GM23338 (cell line): ENCODE measurements at regions not wholly inside any gene's neighbourhood (a gene's known extent, or its start where the extent isn't known, plus 50 kb on each side); places are given as distances from the start of the nearest gene placed in this dataset.

Experiments used
- ATAC-seq: fragments of 200-7000 bp; cut with Tn5 transposase; 3 replicates; pipeline ENCODE4 v1.9.1; 2020
- DNase-seq: peaks from one replicate; pipeline ENCODE4 v3.0.0-alpha.2; 2015; ENCODE audit warnings: low spot score
- H2AFZ ChIP-seq: fragments of 200-600 bp; sonication (generic); 2 replicates; pipeline ENCODE4 v1.8.0; 2016; ENCODE audit warnings: antibody characterized with exemption, mild to moderate bottlenecking, moderate library complexity
- H3F3A ChIP-seq: fragments of 200-600 bp; sonication (generic); replicated peaks from 2 replicates; pipeline ENCODE4 v1.8.0; 2017; ENCODE audit warnings: antibody characterized with exemption, mixed run types, low read depth
- H3K27ac ChIP-seq: fragments of 200-600 bp; sonication (generic); 2 replicates; pipeline ENCODE4 v1.6.1; 2016; ENCODE audit warnings: low read depth
- H3K27me3 ChIP-seq: fragments of 200-600 bp; sonication (generic); 2 replicates; pipeline ENCODE4 v1.8.0; 2016; ENCODE audit warnings: mild to moderate bottlenecking, mixed run types, moderate library complexity; ENCODE audit not compliant: insufficient read depth
- H3K36me3 ChIP-seq: fragments of 200-600 bp; sonication (generic); 2 replicates; pipeline ENCODE4 v1.8.0; 2016; ENCODE audit warnings: mild to moderate bottlenecking; ENCODE audit not compliant: insufficient read depth
- H3K4me1 ChIP-seq: fragments of 200-600 bp; sonication (generic); 2 replicates; pipeline ENCODE4 v1.8.0; 2016; ENCODE audit warnings: mild to moderate bottlenecking, moderate library complexity; ENCODE audit not compliant: insufficient read depth
- H3K4me2 ChIP-seq: fragments of 200-600 bp; sonication (generic); 2 replicates; pipeline ENCODE4 v1.7.1; 2017; ENCODE audit warnings: mixed run types
- H3K4me3 ChIP-seq: fragments of 200-600 bp; sonication (generic); 2 replicates; pipeline ENCODE4 v1.6.1; 2016; ENCODE audit warnings: mixed run types
- H3K79me2 ChIP-seq: fragments of 200-600 bp; sonication (generic); replicated peaks from 2 replicates; pipeline ENCODE4 v1.8.0; 2017; ENCODE audit warnings: mild to moderate bottlenecking; ENCODE audit not compliant: insufficient read depth
- H3K9me2 ChIP-seq: fragments of 200-600 bp; sonication (generic); 2 replicates; pipeline ENCODE4 v1.8.0; 2017; ENCODE audit not compliant: insufficient read depth
- H4K20me1 ChIP-seq: fragments of 200-600 bp; sonication (generic); replicated peaks from 2 replicates; pipeline ENCODE4 v1.8.0; 2017; ENCODE audit warnings: mild to moderate bottlenecking; ENCODE audit not compliant: insufficient read depth
- H3K27ac Mint-ChIP-seq: 2 replicates; pipeline ENCODE4 v1.8.0; 2020; ENCODE audit warnings: inconsistent platforms, mild to moderate bottlenecking, moderate library complexity, mixed read lengths
- H3K27me3 Mint-ChIP-seq: 3 replicates; pipeline ENCODE4 v1.8.0; 2022; ENCODE audit warnings: low read depth, mild to moderate bottlenecking, moderate library complexity, mixed read lengths, inconsistent platforms; ENCODE audit not compliant: insufficient read depth, poor library complexity
- H3K36me3 Mint-ChIP-seq: 3 replicates; pipeline ENCODE4 v1.8.0; 2021; ENCODE audit warnings: low read depth, mild to moderate bottlenecking, inconsistent platforms, moderate library complexity, mixed read lengths
- H3K4me1 Mint-ChIP-seq: 3 replicates; pipeline ENCODE4 v1.8.0; 2020; ENCODE audit warnings: mild to moderate bottlenecking, inconsistent platforms, mixed read lengths
- H3K4me3 Mint-ChIP-seq: 3 replicates; pipeline ENCODE4 v1.8.0; 2021; ENCODE audit warnings: moderate library complexity, mild to moderate bottlenecking, inconsistent platforms, mixed read lengths
- H3K9me3 Mint-ChIP-seq: 3 replicates; pipeline ENCODE4 v1.8.0; 2020; ENCODE audit warnings: moderate library complexity, mild to moderate bottlenecking, inconsistent platforms, mixed read lengths
- CREB1 ChIP-seq: fragments of 250-450 bp; sonication (Bioruptor Pico); IDR thresholded peaks from 2 replicates; pipeline ENCODE4 v1.5.0; 2020; ENCODE audit warnings: low read depth, mild to moderate bottlenecking, moderate library complexity
- ETS1 ChIP-seq: IDR thresholded peaks from 2 replicates; pipeline ENCODE4 v1.6.1; 2016; ENCODE audit warnings: antibody characterized with exemption
- EZH2 ChIP-seq: fragments of 200-600 bp; sonication (generic); IDR thresholded peaks from one replicate; pipeline ENCODE4 v1.8.0; 2017; ENCODE audit warnings: antibody characterized with exemption, mild to moderate bottlenecking, low read depth; ENCODE audit not compliant: unreplicated experiment
- EZH2phosphoT487 ChIP-seq: fragments of 200-600 bp; sonication (generic); IDR thresholded peaks from one replicate; pipeline ENCODE4 v1.8.1; 2018; ENCODE audit warnings: antibody characterized with exemption; ENCODE audit not compliant: unreplicated experiment
- JUNB ChIP-seq: IDR thresholded peaks from one replicate; pipeline ENCODE4 v1.6.1; 2016; ENCODE audit warnings: antibody characterized with exemption; ENCODE audit not compliant: unreplicated experiment
- NANOG ChIP-seq: IDR thresholded peaks from 2 replicates; pipeline ENCODE4 v1.6.1; 2016; ENCODE audit warnings: antibody characterized with exemption, borderline replicate concordance
- POLR2AphosphoS5 ChIP-seq: IDR thresholded peaks from 2 replicates; pipeline ENCODE4 v1.6.1; 2016; ENCODE audit warnings: antibody characterized with exemption, low read depth
- STAT1 ChIP-seq: IDR thresholded peaks from one replicate; pipeline ENCODE4 v1.6.1; 2016; ENCODE audit warnings: antibody characterized with exemption; ENCODE audit not compliant: unreplicated experiment
- ZNF114 ChIP-seq: fragments of 250-450 bp; sonication (Bioruptor Pico); IDR thresholded peaks from 2 replicates; pipeline ENCODE4 v1.5.0; 2020; ENCODE audit warnings: mild to moderate bottlenecking, moderate library complexity
- ZNF331 ChIP-seq: fragments of 250-450 bp; sonication (Bioruptor Pico); IDR thresholded peaks from 2 replicates; pipeline ENCODE4 v1.5.0; 2020; ENCODE audit warnings: low read depth, mild to moderate bottlenecking, moderate library complexity
- TF ChIP-seq, protein P1 (sequence below): fragments of 250-450 bp; sonication (Bioruptor Pico); IDR thresholded peaks from 2 replicates; pipeline ENCODE4 v1.5.0; 2020; ENCODE audit warnings: mild to moderate bottlenecking, moderate library complexity
- TF ChIP-seq, protein P2 (sequence below), 2 experiments: fragments of 200-600 bp in 1 of 2; sonication (generic) in 1 of 2; conservative IDR thresholded peaks; 2 replicates each; pipeline versions ENCODE4 v1.5.1 to v1.6.1; 2016 to 2017; ENCODE audit warnings: antibody characterized with exemption in 2 of 2, low read depth in 2 of 2, mild to moderate bottlenecking in 2 of 2, moderate library complexity in 1 of 2
- TF ChIP-seq, protein P3 (sequence below): IDR thresholded peaks from one replicate; pipeline ENCODE4 v1.6.1; 2018; ENCODE audit warnings: antibody characterized with exemption; ENCODE audit not compliant: unreplicated experiment

GRCh38 chr1:215489771-215490565 lies 77.1 kb upstream of the KCTD3 start:
- no peaks in the 10 kb centered on the region for H3F3A ChIP-seq
- Mint-ChIP-seq H3K9me3 (peaks cover 21% of the 10 kb centered on the region), H3K4me1 (peaks cover 2% of the 10 kb centered on the region; the same call in 2 of the 3 replicates), H3K27ac (no peak overlapping the region), H3K4me3 (no peak overlapping the region), H3K36me3 (peaks cover 17% of the 10 kb centered on the region; the same call in 2 of the 3 replicates), H3K27me3 (no peaks in the 10 kb centered on the region)
- H3K27me3 ChIP-seq = no peaks in the 10 kb centered on the region
- no peak overlapping the region for H3K4me3 ChIP-seq
- peaks cover 3% of the 10 kb centered on the region; the same call in 1 of the 2 replicates for H3K9me2 ChIP-seq
- no peak overlapping the region for H2AFZ ChIP-seq
- H3K4me1 ChIP-seq = peaks cover 5% of the 10 kb centered on the region; the same call in 1 of the 2 replicates
- no peaks in the 10 kb centered on the region for H4K20me1 ChIP-seq
- H3K36me3 ChIP-seq = no peaks in the 10 kb centered on the region
- no peak for DNase-seq
- no peak overlapping the region; the same call in 1 of the 2 replicates for H3K27ac ChIP-seq
- ATAC-seq = no peak
- TF ChIP-seq POLR2AphosphoS5 (no peak), ZNF331 (no peak), CREB1 (CRISPR knock-in tag) (no peak), ZNF114 (no peak), ETS1 (no peak), EZH2 (no peak), STAT1 (no peak), NANOG (no peak), EZH2phosphoT487 (no peak), JUNB (no peak)
- TF ChIP-seq, protein P1, sequence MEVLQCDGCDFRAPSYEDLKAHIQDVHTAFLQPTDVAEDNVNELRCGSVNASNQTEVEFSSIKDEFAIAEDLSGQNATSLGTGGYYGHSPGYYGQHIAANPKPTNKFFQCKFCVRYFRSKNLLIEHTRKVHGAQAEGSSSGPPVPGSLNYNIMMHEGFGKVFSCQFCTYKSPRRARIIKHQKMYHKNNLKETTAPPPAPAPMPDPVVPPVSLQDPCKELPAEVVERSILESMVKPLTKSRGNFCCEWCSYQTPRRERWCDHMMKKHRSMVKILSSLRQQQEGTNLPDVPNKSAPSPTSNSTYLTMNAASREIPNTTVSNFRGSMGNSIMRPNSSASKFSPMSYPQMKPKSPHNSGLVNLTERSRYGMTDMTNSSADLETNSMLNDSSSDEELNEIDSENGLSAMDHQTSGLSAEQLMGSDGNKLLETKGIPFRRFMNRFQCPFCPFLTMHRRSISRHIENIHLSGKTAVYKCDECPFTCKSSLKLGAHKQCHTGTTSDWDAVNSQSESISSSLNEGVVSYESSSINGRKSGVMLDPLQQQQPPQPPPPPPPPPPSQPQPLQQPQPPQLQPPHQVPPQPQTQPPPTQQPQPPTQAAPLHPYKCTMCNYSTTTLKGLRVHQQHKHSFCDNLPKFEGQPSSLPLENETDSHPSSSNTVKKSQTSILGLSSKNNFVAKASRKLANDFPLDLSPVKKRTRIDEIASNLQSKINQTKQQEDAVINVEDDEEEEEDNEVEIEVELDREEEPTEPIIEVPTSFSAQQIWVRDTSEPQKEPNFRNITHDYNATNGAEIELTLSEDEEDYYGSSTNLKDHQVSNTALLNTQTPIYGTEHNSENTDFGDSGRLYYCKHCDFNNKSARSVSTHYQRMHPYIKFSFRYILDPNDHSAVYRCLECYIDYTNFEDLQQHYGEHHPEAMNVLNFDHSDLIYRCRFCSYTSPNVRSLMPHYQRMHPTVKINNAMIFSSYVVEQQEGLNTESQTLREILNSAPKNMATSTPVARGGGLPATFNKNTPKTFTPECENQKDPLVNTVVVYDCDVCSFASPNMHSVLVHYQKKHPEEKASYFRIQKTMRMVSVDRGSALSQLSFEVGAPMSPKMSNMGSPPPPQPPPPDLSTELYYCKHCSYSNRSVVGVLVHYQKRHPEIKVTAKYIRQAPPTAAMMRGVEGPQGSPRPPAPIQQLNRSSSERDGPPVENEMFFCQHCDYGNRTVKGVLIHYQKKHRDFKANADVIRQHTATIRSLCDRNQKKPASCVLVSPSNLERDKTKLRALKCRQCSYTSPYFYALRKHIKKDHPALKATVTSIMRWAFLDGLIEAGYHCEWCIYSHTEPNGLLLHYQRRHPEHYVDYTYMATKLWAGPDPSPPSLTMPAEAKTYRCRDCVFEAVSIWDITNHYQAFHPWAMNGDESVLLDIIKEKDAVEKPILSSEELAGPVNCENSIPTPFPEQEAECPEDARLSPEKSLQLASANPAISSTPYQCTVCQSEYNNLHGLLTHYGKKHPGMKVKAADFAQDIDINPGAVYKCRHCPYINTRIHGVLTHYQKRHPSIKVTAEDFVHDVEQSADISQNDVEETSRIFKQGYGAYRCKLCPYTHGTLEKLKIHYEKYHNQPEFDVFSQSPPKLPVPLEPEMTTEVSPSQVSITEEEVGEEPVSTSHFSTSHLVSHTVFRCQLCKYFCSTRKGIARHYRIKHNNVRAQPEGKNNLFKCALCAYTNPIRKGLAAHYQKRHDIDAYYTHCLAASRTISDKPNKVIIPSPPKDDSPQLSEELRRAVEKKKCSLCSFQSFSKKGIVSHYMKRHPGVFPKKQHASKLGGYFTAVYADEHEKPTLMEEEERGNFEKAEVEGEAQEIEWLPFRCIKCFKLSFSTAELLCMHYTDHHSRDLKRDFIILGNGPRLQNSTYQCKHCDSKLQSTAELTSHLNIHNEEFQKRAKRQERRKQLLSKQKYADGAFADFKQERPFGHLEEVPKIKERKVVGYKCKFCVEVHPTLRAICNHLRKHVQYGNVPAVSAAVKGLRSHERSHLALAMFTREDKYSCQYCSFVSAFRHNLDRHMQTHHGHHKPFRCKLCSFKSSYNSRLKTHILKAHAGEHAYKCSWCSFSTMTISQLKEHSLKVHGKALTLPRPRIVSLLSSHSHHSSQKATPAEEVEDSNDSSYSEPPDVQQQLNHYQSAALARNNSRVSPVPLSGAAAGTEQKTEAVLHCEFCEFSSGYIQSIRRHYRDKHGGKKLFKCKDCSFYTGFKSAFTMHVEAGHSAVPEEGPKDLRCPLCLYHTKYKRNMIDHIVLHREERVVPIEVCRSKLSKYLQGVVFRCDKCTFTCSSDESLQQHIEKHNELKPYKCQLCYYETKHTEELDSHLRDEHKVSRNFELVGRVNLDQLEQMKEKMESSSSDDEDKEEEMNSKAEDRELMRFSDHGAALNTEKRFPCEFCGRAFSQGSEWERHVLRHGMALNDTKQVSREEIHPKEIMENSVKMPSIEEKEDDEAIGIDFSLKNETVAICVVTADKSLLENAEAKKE (CRISPR knock-in tag) = no peak
- TF ChIP-seq, protein P2, sequence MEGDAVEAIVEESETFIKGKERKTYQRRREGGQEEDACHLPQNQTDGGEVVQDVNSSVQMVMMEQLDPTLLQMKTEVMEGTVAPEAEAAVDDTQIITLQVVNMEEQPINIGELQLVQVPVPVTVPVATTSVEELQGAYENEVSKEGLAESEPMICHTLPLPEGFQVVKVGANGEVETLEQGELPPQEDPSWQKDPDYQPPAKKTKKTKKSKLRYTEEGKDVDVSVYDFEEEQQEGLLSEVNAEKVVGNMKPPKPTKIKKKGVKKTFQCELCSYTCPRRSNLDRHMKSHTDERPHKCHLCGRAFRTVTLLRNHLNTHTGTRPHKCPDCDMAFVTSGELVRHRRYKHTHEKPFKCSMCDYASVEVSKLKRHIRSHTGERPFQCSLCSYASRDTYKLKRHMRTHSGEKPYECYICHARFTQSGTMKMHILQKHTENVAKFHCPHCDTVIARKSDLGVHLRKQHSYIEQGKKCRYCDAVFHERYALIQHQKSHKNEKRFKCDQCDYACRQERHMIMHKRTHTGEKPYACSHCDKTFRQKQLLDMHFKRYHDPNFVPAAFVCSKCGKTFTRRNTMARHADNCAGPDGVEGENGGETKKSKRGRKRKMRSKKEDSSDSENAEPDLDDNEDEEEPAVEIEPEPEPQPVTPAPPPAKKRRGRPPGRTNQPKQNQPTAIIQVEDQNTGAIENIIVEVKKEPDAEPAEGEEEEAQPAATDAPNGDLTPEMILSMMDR (conservative IDR thresholded peaks at IDR 0.05; ENCODE audit: low read depth in 2 of 2) = no peak
- TF ChIP-seq, protein P3, sequence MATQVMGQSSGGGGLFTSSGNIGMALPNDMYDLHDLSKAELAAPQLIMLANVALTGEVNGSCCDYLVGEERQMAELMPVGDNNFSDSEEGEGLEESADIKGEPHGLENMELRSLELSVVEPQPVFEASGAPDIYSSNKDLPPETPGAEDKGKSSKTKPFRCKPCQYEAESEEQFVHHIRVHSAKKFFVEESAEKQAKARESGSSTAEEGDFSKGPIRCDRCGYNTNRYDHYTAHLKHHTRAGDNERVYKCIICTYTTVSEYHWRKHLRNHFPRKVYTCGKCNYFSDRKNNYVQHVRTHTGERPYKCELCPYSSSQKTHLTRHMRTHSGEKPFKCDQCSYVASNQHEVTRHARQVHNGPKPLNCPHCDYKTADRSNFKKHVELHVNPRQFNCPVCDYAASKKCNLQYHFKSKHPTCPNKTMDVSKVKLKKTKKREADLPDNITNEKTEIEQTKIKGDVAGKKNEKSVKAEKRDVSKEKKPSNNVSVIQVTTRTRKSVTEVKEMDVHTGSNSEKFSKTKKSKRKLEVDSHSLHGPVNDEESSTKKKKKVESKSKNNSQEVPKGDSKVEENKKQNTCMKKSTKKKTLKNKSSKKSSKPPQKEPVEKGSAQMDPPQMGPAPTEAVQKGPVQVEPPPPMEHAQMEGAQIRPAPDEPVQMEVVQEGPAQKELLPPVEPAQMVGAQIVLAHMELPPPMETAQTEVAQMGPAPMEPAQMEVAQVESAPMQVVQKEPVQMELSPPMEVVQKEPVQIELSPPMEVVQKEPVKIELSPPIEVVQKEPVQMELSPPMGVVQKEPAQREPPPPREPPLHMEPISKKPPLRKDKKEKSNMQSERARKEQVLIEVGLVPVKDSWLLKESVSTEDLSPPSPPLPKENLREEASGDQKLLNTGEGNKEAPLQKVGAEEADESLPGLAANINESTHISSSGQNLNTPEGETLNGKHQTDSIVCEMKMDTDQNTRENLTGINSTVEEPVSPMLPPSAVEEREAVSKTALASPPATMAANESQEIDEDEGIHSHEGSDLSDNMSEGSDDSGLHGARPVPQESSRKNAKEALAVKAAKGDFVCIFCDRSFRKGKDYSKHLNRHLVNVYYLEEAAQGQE = no peak
- peak overlapping the region; percentile 63 for H3K4me2 ChIP-seq
- H3K79me2 ChIP-seq = no peaks in the 10 kb centered on the region
